SK-N-MC (cell line): ENCODE measurements at regions not wholly inside any gene's neighbourhood (a gene's known extent, or its start where the extent isn't known, plus 50 kb on each side); places are given as distances from the start of the nearest gene placed in this dataset.

Source experiments
- DNase-seq: peaks from one replicate; pipeline ENCODE4 v3.0.0-alpha.2; 2011; ENCODE audit warnings: low read depth, low spot score
- H3K27ac ChIP-seq: fragments of 200-600 bp; sonication (generic); 2 replicates; pipeline ENCODE4 v1.5.1; 2016; ENCODE audit warnings: mixed run types
- H3K36me3 ChIP-seq: fragments of 200-600 bp; sonication (generic); 2 replicates; pipeline ENCODE4 v1.6.1; 2017; ENCODE audit warnings: antibody characterized with exemption, low read length, mixed read lengths; ENCODE audit not compliant: insufficient read depth
- H3K4me3 ChIP-seq: fragments of 200-600 bp; sonication (generic); 2 replicates; pipeline ENCODE4 v1.5.1; 2016
- H3K9ac ChIP-seq: fragments of 200-600 bp; sonication (generic); 2 replicates; pipeline ENCODE4 v1.8.0; 2017; ENCODE audit warnings: mixed run types, mixed read lengths; ENCODE audit not compliant: insufficient read length
- H3K9me3 ChIP-seq: fragments of 200-600 bp; sonication (generic); 2 replicates; pipeline ENCODE4 v1.6.1; 2017; ENCODE audit warnings: low read depth, mild to moderate bottlenecking, antibody characterized with exemption, low read length, moderate library complexity, mixed read lengths
- EZH2 ChIP-seq: fragments of 200-600 bp; sonication (generic); IDR thresholded peaks from one replicate; pipeline ENCODE4 v1.6.1; 2017; ENCODE audit warnings: antibody characterized with exemption
- FOXP2 ChIP-seq: optimal IDR thresholded peaks from 2 replicates; pipeline ENCODE3; 2011; ENCODE audit warnings: mild to moderate bottlenecking, moderate library complexity; ENCODE audit not compliant: insufficient read depth; ENCODE audit errors: extremely low read length, control extremely low read depth
- POLR2AphosphoS5 ChIP-seq: IDR thresholded peaks from 2 replicates; pipeline ENCODE4 v1.6.1; 2012; ENCODE audit warnings: mild to moderate bottlenecking, low read depth, low read length, borderline replicate concordance

DNA sequence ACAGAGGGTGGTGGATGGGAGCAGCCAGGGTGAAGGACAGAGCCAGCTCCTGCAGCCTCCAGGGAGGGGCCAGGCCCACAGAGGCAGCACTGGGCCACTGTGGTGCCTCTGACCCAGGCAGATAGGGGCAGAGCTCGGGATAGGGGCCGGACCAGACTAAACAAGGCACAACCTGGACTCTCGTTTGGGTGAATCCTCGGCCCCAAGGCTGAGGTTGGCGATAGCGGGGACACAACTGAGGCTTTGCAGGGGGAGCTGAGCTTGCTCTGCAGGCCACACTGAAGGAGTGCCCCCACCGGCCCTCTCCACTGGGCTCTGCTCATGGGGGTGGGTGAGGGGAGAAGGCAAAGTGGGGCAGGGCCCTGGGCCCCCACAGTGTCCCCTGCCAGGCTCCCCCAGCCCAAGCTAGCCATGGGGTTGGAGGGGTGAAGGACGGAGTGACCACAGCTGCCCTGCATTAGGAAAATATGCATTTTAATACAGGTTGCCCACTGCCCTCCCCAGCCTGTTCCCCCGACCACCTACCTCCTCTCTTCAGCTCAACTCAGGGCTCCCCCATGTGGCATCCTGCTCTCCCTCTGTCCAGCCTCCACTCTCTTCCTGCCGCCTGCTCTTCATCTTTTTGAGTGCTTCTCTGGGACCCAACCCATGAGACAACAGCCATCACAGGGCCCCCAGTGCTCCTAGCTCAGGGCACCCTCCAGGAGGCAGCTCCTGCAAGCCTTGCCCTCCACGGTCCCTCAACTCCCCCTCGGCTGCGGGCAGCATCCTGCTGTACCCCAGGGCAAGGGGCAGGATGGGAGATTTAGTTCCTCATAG, 152.8 kb downstream of the INHBB start:
- no peaks in the 10 kb centered on the region for H3K9me3 ChIP-seq
- H3K36me3 ChIP-seq = no peaks in the 10 kb centered on the region
- H3K4me3 ChIP-seq = no peak overlapping the region
- H3K9ac ChIP-seq = no peak overlapping the region
- no peak for DNase-seq
- H3K27ac ChIP-seq = no peak overlapping the region
- TF ChIP-seq EZH2 = no peak
- TF ChIP-seq FOXP2 = no peak
- TF ChIP-seq POLR2AphosphoS5 = no peak

DNA sequence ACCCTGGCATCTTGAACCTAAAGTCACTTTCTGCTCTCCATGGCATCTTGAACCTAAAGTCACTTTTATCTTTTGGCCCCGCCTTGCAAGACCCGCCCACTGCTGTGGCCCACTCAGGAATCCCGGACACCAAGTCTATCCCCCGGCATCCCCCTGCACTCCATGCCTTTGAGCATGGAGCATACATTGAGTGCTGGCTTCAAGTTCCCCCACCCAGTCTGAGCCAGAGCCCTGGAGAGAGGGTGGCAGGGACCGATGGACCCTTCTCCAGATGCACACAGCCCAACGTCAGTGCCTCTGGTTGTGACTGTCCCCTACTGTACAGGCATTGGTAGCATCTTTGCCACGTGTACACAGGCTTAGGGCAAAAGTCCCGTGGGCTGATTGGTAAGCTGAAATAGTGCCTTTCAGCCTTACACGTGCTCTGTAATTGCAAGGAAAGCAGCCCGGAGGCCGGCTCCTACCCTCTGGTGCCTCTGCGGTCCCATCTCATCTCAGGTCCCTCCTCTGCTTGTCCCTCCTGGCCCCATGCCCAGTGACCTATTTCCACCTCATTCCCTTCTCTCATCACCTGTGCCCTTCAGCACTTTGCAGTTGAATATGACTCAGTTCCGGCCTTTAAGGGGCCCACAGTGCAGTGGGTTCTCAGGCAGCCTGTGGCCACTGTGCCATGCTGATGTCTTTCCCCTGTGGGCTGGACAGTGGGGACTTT, 154.0 kb downstream of the INHBB start:
- no peak for TF ChIP-seq FOXP2
- no peak for TF ChIP-seq POLR2AphosphoS5
- no peak for TF ChIP-seq EZH2
- Histone ChIP-seq H3K9me3 (no peaks in the 10 kb centered on the region), H3K36me3 (no peaks in the 10 kb centered on the region), H3K27ac (no peak overlapping the region), H3K4me3 (no peak overlapping the region), H3K9ac (no peak overlapping the region)
- no peak for DNase-seq

DNA sequence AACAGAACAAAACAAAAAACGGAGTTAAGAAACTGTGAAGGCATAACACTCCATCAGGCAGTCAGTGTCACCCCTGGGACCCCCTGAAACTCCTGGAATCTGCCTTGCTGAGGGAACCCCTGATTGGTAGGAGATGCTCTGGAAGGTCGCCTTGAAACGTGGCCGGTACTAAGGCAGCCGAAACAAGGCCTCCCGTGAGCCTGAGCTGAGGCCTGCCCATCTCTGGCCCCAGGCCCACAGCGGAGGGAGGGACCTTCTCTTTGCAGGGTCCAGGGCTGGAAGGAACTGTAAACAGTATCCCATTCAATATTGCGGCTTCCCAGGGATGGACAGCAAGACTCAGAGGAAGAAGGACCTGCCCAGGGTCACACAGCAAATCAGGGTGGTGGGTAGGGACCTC, 155.7 kb downstream of the INHBB start:
- H3K27ac ChIP-seq = no peak overlapping the region
- TF ChIP-seq EZH2 (no peak), FOXP2 (no peak), POLR2AphosphoS5 (no peak)
- no peaks in the 10 kb centered on the region for H3K36me3 ChIP-seq
- no peak overlapping the region for H3K9ac ChIP-seq
- no peak overlapping the region for H3K4me3 ChIP-seq
- no peak for DNase-seq
- no peaks in the 10 kb centered on the region for H3K9me3 ChIP-seq

DNA sequence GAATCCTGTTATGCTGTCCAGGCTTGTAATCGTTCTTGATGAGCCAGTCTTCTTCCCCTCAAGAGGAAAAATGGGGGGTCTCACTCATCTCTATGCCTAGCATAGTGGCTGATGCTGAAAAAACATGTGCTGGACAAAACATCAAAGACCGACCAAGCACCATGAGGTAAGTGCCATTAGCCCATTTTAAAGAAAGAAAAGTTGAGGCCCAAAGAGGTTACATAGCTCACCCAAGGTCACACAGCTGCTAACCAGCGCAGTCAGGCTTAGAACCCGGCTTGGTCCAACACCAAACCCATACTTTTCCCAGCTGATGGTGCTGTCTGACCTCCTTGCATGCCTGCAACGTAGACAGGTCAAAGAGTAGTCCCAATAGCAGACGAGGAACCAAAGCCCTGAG, 156.4 kb downstream of the INHBB start:
- no peaks in the 10 kb centered on the region for H3K9me3 ChIP-seq
- DNase-seq = no peak
- H3K36me3 ChIP-seq = no peaks in the 10 kb centered on the region
- no peak overlapping the region for H3K27ac ChIP-seq
- no peak for TF ChIP-seq EZH2
- no peak for TF ChIP-seq POLR2AphosphoS5
- TF ChIP-seq FOXP2 = no peak
- no peak overlapping the region for H3K9ac ChIP-seq
- no peak overlapping the region for H3K4me3 ChIP-seq

DNA sequence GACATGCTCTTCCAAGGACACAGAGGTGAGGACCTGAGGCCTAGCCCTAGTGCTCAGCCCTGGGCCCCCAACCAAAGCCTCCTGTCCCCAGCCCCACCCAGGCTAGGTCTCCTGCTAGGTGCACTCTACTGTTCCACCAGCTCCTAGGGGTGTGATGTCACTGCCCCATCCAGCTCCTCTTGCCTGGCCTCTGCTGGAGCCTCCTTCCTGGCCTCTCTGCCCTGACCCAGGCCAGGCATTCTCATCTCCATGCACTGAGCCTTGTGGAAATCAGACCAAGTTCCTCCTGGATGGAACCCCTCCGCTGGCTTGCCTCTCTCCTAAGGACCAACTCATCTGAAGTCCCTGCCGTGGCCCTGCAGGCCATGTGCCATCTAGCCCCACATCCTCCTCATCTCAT, 156.8 kb downstream of the INHBB start:
- no peak for DNase-seq
- Histone ChIP-seq H3K4me3 (no peak overlapping the region), H3K27ac (no peak overlapping the region), H3K9ac (no peak overlapping the region), H3K36me3 (no peaks in the 10 kb centered on the region), H3K9me3 (no peaks in the 10 kb centered on the region)
- TF ChIP-seq FOXP2 (no peak), POLR2AphosphoS5 (no peak), EZH2 (no peak)

DNA sequence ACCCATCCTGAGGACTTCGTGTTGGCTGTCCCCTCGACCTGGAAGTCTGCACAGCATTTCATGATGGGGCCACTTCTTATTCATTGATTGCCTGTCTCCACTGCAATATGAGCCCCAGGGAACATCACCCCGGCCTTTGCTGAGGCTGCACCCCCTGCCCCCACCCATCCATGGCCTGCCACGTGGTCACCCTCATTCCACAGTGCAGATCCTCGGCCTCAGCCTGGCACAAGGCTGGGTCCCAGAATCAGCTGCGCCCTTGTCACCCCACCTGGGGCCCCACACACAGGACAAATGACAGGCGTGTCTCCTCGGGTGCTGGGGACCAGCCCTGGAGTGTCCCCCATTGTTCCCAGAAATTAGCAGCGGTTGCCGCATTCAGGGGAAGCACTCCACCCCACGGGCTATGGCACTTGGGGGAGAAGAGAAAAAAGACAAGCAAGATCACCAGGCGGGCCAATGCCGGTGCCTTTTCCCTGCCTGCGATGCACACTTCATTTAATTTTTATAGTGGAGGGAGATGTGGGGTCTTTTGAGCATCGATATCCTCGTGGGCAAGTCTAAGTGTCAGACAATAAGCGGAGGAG, 157.4 kb downstream of the INHBB start:
- H3K9me3 ChIP-seq = no peaks in the 10 kb centered on the region
- no peaks in the 10 kb centered on the region for H3K36me3 ChIP-seq
- no peak overlapping the region for H3K4me3 ChIP-seq
- TF ChIP-seq FOXP2 (no peak), POLR2AphosphoS5 (no peak), EZH2 (no peak)
- no peak overlapping the region for H3K9ac ChIP-seq
- DNase-seq = no peak
- H3K27ac ChIP-seq = no peak overlapping the region

DNA sequence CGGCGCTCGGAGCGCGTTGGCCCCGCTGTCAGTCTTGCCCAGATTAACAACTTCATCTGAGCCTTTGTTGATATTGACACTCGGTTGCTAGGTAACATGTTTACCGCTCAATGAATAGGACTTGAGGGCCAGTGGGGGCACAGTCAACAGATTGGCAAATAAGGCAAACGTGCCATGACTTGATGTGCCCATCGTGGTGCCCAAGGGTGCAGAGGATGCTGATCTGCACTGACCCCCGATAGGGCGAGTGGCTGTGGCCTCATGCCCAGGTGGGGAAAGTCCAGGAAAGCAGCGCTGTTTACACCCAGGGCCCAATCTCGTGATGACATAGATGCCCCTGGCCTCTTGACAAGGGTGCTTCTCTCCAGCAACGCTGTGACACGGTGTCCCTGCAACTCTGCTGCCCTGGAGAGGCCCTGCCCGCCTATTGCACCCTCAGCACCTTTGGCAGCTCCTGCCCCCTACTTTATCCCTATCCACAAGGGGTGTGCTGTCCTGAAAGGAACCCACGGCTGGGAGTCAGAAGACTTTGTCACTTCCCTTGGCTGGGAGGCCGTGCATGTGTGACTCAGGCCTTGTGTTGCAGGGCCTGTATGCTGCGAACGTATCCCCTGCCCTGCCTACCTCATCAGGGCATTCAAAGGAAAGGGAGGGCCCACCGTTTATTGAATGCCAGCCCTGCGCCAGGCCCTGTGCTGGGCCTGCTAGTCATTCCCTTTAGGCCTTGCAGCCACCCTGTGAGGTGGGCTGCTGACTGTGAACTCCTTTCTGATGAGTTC, 158.0 kb downstream of the INHBB start:
- Histone ChIP-seq H3K4me3 (no peak overlapping the region), H3K27ac (no peak overlapping the region), H3K9ac (no peak overlapping the region), H3K9me3 (no peaks in the 10 kb centered on the region), H3K36me3 (no peaks in the 10 kb centered on the region)
- no peak for DNase-seq
- TF ChIP-seq POLR2AphosphoS5 = no peak
- TF ChIP-seq FOXP2 = no peak
- no peak for TF ChIP-seq EZH2
